ENCODE measurements at regions not wholly inside any gene's neighbourhood (a gene's known extent, or its start where the extent isn't known, plus 50 kb on each side); places are given as distances from the start of the nearest gene placed in this dataset.

GRCh38 chr9:110076894-110077725 is 130.8 kb downstream of the C9orf152 start:
- TF ChIP-seq CTCF (conservative IDR thresholded peaks at IDR 0.05): no peak
- H3K27ac ChIP-seq: peak overlapping the region; percentile 84

GRCh38 chr9:110077925-110078324 is 130.0 kb downstream of the C9orf152 start:
- H3K27ac ChIP-seq: peak overlapping the region; percentile 84

GRCh38 chr9:110078604-110079003 is 129.4 kb downstream of the C9orf152 start:
- no peak for TF ChIP-seq CTCF (conservative IDR thresholded peaks at IDR 0.05)
- peak overlapping the region; percentile 84 for H3K27ac ChIP-seq

More at GRCh38 chr9:110077925-110078324, 130.0 kb downstream of the C9orf152 start:
- no peak for TF ChIP-seq CTCF (conservative IDR thresholded peaks at IDR 0.05)

- TF ChIP-seq CTCF (conservative IDR thresholded peaks at IDR 0.05): no peak
- no peak overlapping the region for H3K27ac ChIP-seq
Measured at GRCh38 chr9:110081395-110081794, 126.6 kb downstream of the C9orf152 start.

- no peak overlapping the region for H3K27ac ChIP-seq
- TF ChIP-seq CTCF (conservative IDR thresholded peaks at IDR 0.05): no peak
Measured at GRCh38 chr9:110083866-110084265, 124.1 kb downstream of the C9orf152 start.

- no peak for TF ChIP-seq CTCF (conservative IDR thresholded peaks at IDR 0.05)
- peak overlapping the region; percentile 96; the same call in 1 of the 2 replicates for H3K27ac ChIP-seq
Measured at GRCh38 chr9:110086537-110086936, 121.4 kb downstream of the C9orf152 start.

GRCh38 chr9:110087605-110088004 is 120.4 kb downstream of the C9orf152 start:
- H3K27ac ChIP-seq: peak overlapping the region; percentile 96
- TF ChIP-seq CTCF (conservative IDR thresholded peaks at IDR 0.05): no peak

Measured in VCaP (cell line).